ENCODE measurements at regions not wholly inside any gene's neighbourhood (a gene's known extent, or its start where the extent isn't known, plus 50 kb on each side); places are given as distances from the start of the nearest gene placed in this dataset.

- Histone ChIP-seq H3K9me2 (replicated peaks; ENCODE audit: low read depth, low read length) (no peaks in the 10 kb centered on the region), H3K27me3 (ENCODE audit: insufficient read depth, low read length, poor library complexity, severe bottlenecking) (no peaks in the 10 kb centered on the region), H3K9me3 (ENCODE audit: insufficient read depth, low read depth, low read length) (peaks cover 4% of the 10 kb centered on the region; the same call in 1 of the 2 replicates), H3K4me3 (ENCODE audit: low read length, poor library complexity, severe bottlenecking) (no peak overlapping the region), H2AFZ (ENCODE audit: low read length) (no peak overlapping the region), H3K9ac (ENCODE audit: low read depth, low read length, poor library complexity, severe bottlenecking) (no peak overlapping the region), H3K4me2 (ENCODE audit: low read depth, low read length, poor library complexity, severe bottlenecking) (no peak overlapping the region), H3K4me1 (ENCODE audit: insufficient read depth, low read length, poor library complexity, severe bottlenecking) (no peaks in the 10 kb centered on the region), H4K20me1 (ENCODE audit: insufficient read depth, low read length, poor library complexity, severe bottlenecking) (no peaks in the 10 kb centered on the region), H3F3A (ENCODE audit: low read depth) (no peaks in the 10 kb centered on the region), H3K79me2 (ENCODE audit: insufficient read depth, low read length) (no peaks in the 10 kb centered on the region), H3K36me3 (ENCODE audit: insufficient read depth, low read length) (no peaks in the 10 kb centered on the region)
- TF ChIP-seq EZH2phosphoT487 (IDR thresholded peaks at IDR 0.05; ENCODE audit: borderline replicate concordance) (no peak), CTCF (conservative IDR thresholded peaks at IDR 0.05; ENCODE audit: low read length) (no peak)
These were observed 214.7 kb downstream of the ANKRD30B start for GRCh38 chr18:14962626-14963025.

GRCh38 chr18:14963246-14963645, 215.3 kb downstream of the ANKRD30B start:
- Histone ChIP-seq H3K9ac (ENCODE audit: low read depth, low read length, poor library complexity, severe bottlenecking) (no peak overlapping the region), H2AFZ (ENCODE audit: low read length) (no peak overlapping the region), H3K9me2 (replicated peaks; ENCODE audit: low read depth, low read length) (no peaks in the 10 kb centered on the region), H3F3A (ENCODE audit: low read depth) (no peaks in the 10 kb centered on the region), H3K27me3 (ENCODE audit: insufficient read depth, low read length, poor library complexity, severe bottlenecking) (no peaks in the 10 kb centered on the region), H3K4me1 (ENCODE audit: insufficient read depth, low read length, poor library complexity, severe bottlenecking) (no peaks in the 10 kb centered on the region), H4K20me1 (ENCODE audit: insufficient read depth, low read length, poor library complexity, severe bottlenecking) (no peaks in the 10 kb centered on the region), H3K36me3 (ENCODE audit: insufficient read depth, low read length) (no peaks in the 10 kb centered on the region), H3K79me2 (ENCODE audit: insufficient read depth, low read length) (no peaks in the 10 kb centered on the region), H3K4me3 (ENCODE audit: low read length, poor library complexity, severe bottlenecking) (no peak overlapping the region), H3K4me2 (ENCODE audit: low read depth, low read length, poor library complexity, severe bottlenecking) (no peak overlapping the region), H3K9me3 (ENCODE audit: insufficient read depth, low read depth, low read length) (peaks cover 4% of the 10 kb centered on the region; the same call in 1 of the 2 replicates)
- TF ChIP-seq EZH2phosphoT487 (IDR thresholded peaks at IDR 0.05; ENCODE audit: borderline replicate concordance) = no peak
- no peak for TF ChIP-seq CTCF (conservative IDR thresholded peaks at IDR 0.05; ENCODE audit: low read length)

- peaks cover 4% of the 10 kb centered on the region; the same call in 1 of the 2 replicates for H3K9me3 ChIP-seq (ENCODE audit: insufficient read depth, low read depth, low read length)
- H3K79me2 ChIP-seq (ENCODE audit: insufficient read depth, low read length) = no peaks in the 10 kb centered on the region
- TF ChIP-seq EZH2phosphoT487 (IDR thresholded peaks at IDR 0.05; ENCODE audit: borderline replicate concordance) = no peak
- no peak for TF ChIP-seq CTCF (conservative IDR thresholded peaks at IDR 0.05; ENCODE audit: low read length)
- H3K36me3 ChIP-seq (ENCODE audit: insufficient read depth, low read length) = no peaks in the 10 kb centered on the region
- no peak overlapping the region for H3K4me3 ChIP-seq (ENCODE audit: low read length, poor library complexity, severe bottlenecking)
- H2AFZ ChIP-seq (ENCODE audit: low read length) = no peak overlapping the region
- H4K20me1 ChIP-seq (ENCODE audit: insufficient read depth, low read length, poor library complexity, severe bottlenecking) = no peaks in the 10 kb centered on the region
- no peaks in the 10 kb centered on the region for H3F3A ChIP-seq (ENCODE audit: low read depth)
- no peaks in the 10 kb centered on the region for H3K4me1 ChIP-seq (ENCODE audit: insufficient read depth, low read length, poor library complexity, severe bottlenecking)
- H3K4me2 ChIP-seq (ENCODE audit: low read depth, low read length, poor library complexity, severe bottlenecking) = no peak overlapping the region
- no peaks in the 10 kb centered on the region for H3K9me2 ChIP-seq (replicated peaks; ENCODE audit: low read depth, low read length)
- H3K9ac ChIP-seq (ENCODE audit: low read depth, low read length, poor library complexity, severe bottlenecking) = no peak overlapping the region
- H3K27me3 ChIP-seq (ENCODE audit: insufficient read depth, low read length, poor library complexity, severe bottlenecking) = no peaks in the 10 kb centered on the region
These were observed 216.0 kb downstream of the ANKRD30B start for GRCh38 chr18:14964002-14964401.

All from Loucy (cell line).